HG02798 (cell line): ENCODE measurements at regions not wholly inside any gene's neighbourhood (a gene's known extent, or its start where the extent isn't known, plus 50 kb on each side); places are given as distances from the start of the nearest gene placed in this dataset.

Experiments
- ATAC-seq: cut with Tn5 transposase; IDR thresholded peaks from one replicate; pipeline ENCODE4 v1.9.1; 2021; ENCODE audit warnings: mild to moderate bottlenecking; ENCODE audit not compliant: unreplicated experiment, poor library complexity

DNA sequence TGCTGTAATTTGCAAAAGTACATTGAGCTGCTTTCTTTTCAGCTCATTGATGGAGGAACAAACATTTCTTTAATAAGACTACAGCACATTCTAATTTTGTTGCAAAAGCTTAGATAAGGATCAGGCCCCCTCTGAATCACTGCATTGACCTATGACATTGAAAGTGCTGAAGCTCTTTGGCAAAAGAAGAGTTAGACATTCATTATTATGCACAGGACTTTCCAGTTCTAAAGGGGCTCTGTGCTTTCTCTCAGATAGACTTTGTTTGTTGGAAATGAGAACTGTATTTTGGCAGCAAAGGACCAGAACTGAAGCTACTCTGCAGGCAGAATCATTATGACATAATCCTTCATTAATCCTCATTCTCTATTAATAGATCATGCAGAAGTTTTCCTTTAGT is 252.9 kb upstream of the SOX2 start:
- ATAC-seq: no peak

DNA sequence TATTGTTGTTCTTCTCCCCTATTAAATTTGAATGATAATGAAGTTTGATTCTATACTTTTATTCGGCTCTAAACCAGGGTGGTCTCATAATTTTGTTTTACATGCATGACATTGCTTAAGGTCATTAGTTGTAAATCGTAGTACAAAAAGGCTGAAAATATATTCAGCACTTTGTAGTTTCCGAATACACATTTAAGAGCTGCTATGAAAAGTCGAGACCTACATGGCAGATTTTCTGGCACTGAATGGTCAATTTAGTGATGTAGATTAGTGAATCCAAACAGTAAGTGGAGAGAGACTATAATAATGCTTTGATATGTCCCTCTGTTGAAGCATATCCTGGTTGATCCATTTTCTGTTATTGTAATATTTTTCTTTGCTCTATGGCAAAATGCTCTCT is 254.0 kb upstream of the SOX2 start:
- ATAC-seq: no peak

GRCh38 chr3:181457190-181457589 is 254.5 kb upstream of the SOX2 start:
- no peak for ATAC-seq

DNA sequence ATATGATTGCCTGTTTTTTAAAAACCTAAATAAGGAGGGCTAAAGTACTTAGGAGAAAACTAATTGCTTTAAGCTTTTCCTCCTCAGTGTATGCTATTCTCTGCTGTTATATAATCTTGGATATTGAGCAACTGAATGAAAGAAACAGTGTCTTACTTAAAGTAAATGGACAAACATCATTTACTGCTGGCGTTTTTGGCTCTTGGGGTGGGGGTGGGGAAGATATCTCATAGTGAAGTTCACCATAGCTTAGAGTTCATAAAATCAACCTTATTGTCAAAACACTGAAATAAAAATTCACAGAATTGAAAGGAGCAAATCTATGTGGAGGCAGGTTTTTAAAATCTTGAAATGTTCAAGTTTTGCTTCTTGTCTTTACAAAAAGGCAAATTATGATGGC is 256.4 kb upstream of the SOX2 start:
- no peak for ATAC-seq

DNA sequence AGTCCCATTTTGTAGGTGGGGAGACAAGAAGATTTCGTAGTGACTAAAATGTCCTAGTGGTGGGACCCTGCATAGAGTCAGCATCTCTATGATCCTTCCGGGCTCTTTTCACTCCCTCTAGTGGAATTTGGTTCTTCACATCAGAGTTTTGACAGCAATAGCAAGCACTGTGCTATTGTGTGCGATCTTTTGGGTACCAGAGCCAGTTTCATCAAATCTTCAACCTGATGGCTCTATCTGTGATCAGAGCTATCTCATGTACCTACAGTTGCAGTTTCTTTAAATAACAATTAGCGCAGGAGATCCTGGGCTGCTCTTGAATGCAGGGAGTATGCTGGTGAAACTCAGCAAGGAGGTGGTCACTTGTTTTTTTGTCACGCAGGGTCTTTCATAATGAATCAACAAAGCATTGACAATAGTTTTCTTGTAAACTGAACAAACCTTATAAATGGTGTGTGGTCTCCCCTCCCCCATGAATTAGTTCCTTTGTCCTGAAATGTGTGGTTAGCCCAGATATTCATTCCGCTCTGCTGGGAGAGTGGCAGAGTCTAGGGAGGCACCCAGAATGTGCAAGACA is 257.2 kb upstream of the SOX2 start:
- ATAC-seq: no peak

GRCh38 chr3:181446741-181447140 is 265.0 kb upstream of the SOX2 start:
- no peak for ATAC-seq

GRCh38 chr3:181442066-181442465 is 269.7 kb upstream of the SOX2 start:
- ATAC-seq: no peak

DNA sequence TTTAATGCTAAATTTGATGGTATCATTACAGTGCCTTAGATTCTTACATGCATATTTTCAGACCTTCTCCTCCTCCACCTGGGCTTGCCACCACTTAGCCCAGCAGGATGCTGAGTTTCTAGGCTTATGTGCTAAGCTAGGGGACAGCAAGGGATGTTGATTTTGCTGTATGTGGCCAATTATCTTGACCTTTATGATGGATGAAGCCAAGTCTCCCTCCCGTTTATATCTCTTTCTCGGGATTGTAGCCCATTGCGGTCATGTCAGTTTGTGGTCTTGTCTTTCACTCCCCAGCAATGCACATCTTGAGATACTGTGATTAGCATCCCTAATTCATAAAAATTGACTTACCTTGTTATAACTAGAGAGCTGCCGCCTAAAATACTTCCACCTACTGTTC is 278.7 kb upstream of the SOX2 start:
- ATAC-seq: no peak

DNA sequence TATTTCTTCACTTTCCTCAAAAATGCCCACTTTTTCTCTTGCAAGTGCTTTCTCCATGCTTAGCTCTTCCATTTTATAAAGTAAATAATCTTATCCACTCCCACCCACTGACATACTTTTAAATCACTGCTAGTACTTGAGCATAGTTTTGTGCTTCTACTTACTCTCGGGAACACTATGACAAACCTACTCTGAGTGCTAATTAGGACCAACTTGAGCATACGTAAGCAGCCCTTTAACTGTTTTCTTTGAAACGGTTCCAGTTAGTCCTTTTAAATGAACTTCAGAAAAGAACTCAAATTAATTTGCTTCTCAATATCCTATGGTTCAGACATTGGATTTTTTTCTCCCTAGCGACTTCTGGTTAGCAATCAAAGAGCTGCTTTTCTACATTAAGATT is 280.0 kb upstream of the SOX2 start:
- ATAC-seq: no peak

- ATAC-seq: no peak
These were observed 286.7 kb upstream of the SOX2 start for GRCh38 chr3:181425074-181425473.

- no peak for ATAC-seq
These were observed 293.5 kb upstream of the SOX2 start for GRCh38 chr3:181418233-181418632.

GRCh38 chr3:181417748-181418147 is 294.0 kb upstream of the SOX2 start:
- ATAC-seq: no peak

GRCh38 chr3:181410870-181411269 is 300.9 kb upstream of the SOX2 start:
- ATAC-seq: no peak

DNA sequence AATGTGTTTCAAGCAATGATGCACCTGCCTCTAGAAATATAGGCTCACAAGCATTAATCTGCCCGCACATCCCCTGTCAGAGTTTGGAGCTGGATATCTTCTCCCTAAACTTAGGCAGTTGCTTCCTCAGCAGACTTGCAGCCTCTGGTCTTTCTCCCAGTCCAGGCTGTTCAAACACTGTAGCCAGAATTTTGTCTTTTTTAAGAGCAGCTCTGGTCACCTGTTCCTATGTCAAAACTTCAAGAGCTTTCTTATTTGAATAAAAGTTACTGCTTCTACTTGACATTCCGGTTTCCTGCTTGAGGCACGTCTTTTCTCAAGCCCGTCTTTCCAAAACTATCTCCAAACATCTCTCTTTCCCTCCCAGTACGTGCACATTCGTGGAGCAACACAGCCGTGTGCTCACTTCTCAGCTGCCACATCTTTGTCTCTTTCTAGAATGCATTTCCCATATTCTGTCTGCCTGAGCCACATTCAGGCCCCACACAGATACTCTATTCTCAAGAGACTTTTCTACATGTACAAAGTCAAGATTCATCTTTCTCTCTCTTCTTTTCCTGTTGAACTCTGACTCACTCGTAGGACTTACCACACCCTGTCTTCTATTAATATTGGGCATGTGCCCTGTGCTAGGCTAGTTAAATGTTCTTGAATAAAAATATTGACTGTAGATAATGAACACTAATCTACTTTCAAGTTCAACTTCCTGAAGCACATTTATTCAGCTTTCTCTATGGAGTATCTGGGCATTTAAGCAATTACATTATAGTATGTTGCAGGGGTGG is 307.7 kb upstream of the SOX2 start:
- no peak for ATAC-seq

DNA sequence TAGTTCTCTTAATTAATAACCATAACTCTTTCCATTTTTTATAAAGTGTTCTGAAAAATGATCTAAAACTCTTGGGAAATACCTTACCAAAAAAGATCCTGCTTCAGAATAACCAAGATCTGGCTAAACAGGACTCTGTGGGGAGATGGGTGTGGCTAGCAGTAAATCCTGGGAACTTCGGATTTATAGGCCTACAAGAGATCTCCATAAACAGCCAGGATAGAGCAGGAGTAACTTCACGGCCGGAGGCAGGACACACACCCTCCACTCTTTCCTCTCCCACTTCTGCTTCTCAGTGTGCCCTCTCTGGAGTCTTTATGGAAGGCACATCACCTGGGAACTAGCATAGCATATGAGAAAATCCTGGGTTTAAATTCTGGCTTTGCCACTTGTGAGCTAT is 309.4 kb upstream of the SOX2 start:
- ATAC-seq: no peak

- ATAC-seq: no peak
These were observed 326.8 kb upstream of the SOX2 start for GRCh38 chr3:181384970-181385369.

GRCh38 chr3:181383760-181384159 is 328.0 kb upstream of the SOX2 start:
- no peak for ATAC-seq

DNA sequence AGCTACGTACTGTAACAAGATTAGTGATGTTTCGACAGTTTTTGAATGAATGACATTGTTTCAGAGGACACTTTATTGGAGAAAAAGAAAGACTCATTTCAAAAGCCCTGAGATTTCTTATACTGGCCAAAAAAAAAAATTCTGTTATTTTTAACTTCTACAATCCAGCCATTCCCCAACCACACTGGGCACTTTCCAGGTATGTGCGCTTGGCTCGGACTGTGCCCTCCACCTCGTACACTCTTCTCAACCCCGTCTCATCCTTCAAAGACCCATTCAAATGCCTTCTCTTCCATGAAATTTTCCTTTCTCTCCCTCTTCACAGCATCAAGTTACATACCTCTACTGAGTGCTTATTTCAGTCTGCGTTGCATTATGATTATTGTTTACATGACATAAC is 328.5 kb upstream of the SOX2 start:
- no peak for ATAC-seq

DNA sequence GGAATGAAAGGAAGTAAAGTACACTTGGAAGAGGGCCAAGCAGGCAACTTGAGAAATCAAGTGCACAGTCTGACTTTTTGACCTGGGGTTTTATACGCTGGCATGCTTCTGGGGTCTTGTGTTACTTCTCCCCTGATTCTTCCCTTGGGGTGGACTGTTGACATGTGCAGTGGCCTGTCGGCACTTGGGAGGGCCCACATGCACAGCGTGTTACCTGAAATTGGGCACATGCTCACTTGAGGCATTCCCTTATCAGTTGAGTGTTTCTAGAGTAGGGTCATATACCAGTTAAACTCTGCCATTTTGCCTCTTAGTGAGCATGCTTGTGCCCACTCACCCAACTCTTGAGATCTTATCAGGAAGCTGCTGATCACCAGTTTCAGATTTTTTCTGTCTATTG is 329.1 kb upstream of the SOX2 start:
- no peak for ATAC-seq

GRCh38 chr3:181379278-181379677 is 332.4 kb upstream of the SOX2 start:
- no peak for ATAC-seq

DNA sequence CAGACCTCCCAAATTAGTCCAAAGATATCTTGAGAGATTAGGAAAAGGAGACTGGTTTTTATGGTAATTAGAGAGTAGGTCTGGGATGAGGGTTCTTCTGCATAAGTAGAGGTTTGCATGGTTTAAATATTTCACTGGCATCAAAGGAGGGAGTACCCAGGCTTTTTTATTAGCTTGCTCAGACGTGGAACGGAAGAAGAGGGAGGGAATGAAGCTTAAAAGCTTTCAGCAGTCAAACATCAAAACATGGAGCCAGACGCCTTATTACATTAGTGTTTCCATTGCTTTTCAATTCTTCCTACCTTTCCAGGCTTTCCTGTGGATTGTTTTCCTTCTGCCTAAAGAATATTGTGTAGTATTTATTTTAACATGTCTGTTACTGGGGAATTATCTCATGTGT is 342.1 kb upstream of the SOX2 start:
- no peak for ATAC-seq

- ATAC-seq: no peak
These were observed 348.5 kb upstream of the SOX2 start for GRCh38 chr3:181363231-181363630.
